ENCODE measurements at regions not wholly inside any gene's neighbourhood (a gene's known extent, or its start where the extent isn't known, plus 50 kb on each side); places are given as distances from the start of the nearest gene placed in this dataset.

DNA sequence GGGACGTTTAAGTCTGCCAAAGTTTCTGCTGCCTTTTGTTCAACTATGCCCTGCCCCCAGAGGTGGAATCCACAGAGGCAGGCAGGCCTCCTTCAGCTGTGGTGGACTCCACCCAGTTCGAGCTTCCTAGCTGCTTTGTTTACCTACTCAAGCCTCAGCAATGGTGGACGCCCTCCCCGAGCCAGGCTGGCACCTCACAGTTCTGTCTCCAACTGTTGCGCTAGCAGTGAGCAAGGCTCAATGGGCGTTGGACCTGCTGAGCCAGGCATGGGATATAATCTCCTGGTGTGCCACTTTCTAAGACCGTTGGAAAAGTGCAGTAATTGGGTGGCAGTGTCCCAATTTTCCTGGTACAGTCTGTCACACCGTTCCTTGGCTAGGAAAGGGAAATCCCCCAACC lies 444.7 kb downstream of the FLRT2 start:
- TF ChIP-seq, protein P1, sequence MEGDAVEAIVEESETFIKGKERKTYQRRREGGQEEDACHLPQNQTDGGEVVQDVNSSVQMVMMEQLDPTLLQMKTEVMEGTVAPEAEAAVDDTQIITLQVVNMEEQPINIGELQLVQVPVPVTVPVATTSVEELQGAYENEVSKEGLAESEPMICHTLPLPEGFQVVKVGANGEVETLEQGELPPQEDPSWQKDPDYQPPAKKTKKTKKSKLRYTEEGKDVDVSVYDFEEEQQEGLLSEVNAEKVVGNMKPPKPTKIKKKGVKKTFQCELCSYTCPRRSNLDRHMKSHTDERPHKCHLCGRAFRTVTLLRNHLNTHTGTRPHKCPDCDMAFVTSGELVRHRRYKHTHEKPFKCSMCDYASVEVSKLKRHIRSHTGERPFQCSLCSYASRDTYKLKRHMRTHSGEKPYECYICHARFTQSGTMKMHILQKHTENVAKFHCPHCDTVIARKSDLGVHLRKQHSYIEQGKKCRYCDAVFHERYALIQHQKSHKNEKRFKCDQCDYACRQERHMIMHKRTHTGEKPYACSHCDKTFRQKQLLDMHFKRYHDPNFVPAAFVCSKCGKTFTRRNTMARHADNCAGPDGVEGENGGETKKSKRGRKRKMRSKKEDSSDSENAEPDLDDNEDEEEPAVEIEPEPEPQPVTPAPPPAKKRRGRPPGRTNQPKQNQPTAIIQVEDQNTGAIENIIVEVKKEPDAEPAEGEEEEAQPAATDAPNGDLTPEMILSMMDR (IDR thresholded peaks at IDR 0.05; ENCODE audit: low read depth, low read length): no peak
- TF ChIP-seq POLR2A (IDR thresholded peaks at IDR 0.05; ENCODE audit: extremely low read depth, insufficient read length) (no peak), MYC (IDR thresholded peaks at IDR 0.05; ENCODE audit: low read depth, low read length) (no peak)
- TF ChIP-seq, protein P2, sequence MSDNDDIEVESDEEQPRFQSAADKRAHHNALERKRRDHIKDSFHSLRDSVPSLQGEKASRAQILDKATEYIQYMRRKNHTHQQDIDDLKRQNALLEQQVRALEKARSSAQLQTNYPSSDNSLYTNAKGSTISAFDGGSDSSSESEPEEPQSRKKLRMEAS (IDR thresholded peaks at IDR 0.05; ENCODE audit: low read depth, low read length): no peak

All from NB4 (cell line).